Nephron progenitor cell (in vitro differentiated cells): ENCODE measurements at regions not wholly inside any gene's neighbourhood (a gene's known extent, or its start where the extent isn't known, plus 50 kb on each side); places are given as distances from the start of the nearest gene placed in this dataset.

Experiments used
- DNase-seq: peaks from one replicate; pipeline ENCODE4 v3.0.0; 2021
- H3K27ac Mint-ChIP-seq: 2 replicates; pipeline ENCODE4 v1.8.0; 2021; ENCODE audit warnings: mild to moderate bottlenecking, moderate library complexity, mixed read lengths
- H3K27me3 Mint-ChIP-seq: 2 replicates; pipeline ENCODE4 v1.8.0; 2021; ENCODE audit warnings: mild to moderate bottlenecking, low read depth, mixed read lengths; ENCODE audit not compliant: poor library complexity
- H3K36me3 Mint-ChIP-seq: 2 replicates; pipeline ENCODE4 v1.8.0; 2021; ENCODE audit warnings: low read depth, mixed read lengths
- H3K4me1 Mint-ChIP-seq: 2 replicates; pipeline ENCODE4 v1.8.0; 2021; ENCODE audit warnings: mixed read lengths
- H3K4me3 Mint-ChIP-seq: 2 replicates; pipeline ENCODE4 v1.8.0; 2021; ENCODE audit warnings: mild to moderate bottlenecking, moderate library complexity, mixed read lengths
- H3K9me3 Mint-ChIP-seq: 2 replicates; pipeline ENCODE4 v1.8.0; 2021; ENCODE audit warnings: mild to moderate bottlenecking, moderate library complexity, mixed read lengths
- TF ChIP-seq, protein P1 (sequence below): fragments of 200-600 bp; sonication (generic); IDR thresholded peaks from 2 replicates; pipeline ENCODE4 v1.5.0; 2021; ENCODE audit warnings: antibody characterized with exemption

DNA sequence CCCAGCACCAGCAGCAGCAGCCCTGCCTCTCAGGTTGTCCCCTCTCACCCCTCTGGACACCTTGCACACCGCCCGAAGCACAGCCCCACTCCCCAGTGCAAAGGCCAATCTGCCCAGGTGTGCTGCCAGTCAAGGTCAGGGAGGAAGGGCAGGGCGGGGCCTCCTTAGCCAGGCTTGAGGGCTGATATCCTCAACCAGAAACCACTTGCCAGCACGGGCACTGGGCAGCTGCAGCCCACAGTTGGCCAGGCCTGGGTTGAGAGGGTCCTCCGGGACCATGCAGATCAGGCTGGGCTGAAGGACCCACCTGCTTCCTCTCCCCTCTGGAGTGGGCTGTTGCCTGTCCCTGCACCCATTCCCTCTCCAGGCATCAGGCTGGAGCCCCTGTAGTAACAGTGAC, 588.3 kb downstream of the NPHP4 start:
- Mint-ChIP-seq H3K36me3 (no peaks in the 10 kb centered on the region), H3K27ac (no peak overlapping the region), H3K4me3 (no peak overlapping the region), H3K4me1 (no peaks in the 10 kb centered on the region), H3K9me3 (no peaks in the 10 kb centered on the region), H3K27me3 (no peaks in the 10 kb centered on the region)
- TF ChIP-seq, protein P1, sequence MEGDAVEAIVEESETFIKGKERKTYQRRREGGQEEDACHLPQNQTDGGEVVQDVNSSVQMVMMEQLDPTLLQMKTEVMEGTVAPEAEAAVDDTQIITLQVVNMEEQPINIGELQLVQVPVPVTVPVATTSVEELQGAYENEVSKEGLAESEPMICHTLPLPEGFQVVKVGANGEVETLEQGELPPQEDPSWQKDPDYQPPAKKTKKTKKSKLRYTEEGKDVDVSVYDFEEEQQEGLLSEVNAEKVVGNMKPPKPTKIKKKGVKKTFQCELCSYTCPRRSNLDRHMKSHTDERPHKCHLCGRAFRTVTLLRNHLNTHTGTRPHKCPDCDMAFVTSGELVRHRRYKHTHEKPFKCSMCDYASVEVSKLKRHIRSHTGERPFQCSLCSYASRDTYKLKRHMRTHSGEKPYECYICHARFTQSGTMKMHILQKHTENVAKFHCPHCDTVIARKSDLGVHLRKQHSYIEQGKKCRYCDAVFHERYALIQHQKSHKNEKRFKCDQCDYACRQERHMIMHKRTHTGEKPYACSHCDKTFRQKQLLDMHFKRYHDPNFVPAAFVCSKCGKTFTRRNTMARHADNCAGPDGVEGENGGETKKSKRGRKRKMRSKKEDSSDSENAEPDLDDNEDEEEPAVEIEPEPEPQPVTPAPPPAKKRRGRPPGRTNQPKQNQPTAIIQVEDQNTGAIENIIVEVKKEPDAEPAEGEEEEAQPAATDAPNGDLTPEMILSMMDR, result no peak
- DNase-seq, result no peak

DNA sequence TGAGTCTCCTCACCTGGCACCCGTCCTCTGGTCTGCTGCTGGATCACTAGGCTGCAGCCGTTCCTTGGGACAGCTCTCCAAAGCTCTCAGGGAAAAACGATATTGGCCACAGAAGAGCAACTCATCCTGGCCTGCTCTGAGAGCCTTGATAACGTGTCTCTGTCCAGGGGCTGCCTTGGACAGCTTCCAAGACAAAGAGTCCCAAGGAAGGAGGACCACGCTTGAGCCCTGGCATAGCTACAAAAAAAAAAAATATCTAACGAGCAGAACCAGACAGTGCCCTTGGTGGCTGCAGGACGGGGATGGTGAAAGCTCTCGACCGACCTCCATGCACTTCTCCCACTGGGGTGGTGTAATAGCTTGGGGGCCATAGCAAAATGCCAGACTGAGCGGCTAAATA, 589.6 kb downstream of the NPHP4 start:
- Mint-ChIP-seq H3K4me1 (no peaks in the 10 kb centered on the region), H3K27me3 (no peaks in the 10 kb centered on the region), H3K27ac (no peak overlapping the region), H3K4me3 (no peak overlapping the region), H3K36me3 (no peaks in the 10 kb centered on the region), H3K9me3 (no peaks in the 10 kb centered on the region)
- TF ChIP-seq, protein P1, result no peak
- no peak for DNase-seq

DNA sequence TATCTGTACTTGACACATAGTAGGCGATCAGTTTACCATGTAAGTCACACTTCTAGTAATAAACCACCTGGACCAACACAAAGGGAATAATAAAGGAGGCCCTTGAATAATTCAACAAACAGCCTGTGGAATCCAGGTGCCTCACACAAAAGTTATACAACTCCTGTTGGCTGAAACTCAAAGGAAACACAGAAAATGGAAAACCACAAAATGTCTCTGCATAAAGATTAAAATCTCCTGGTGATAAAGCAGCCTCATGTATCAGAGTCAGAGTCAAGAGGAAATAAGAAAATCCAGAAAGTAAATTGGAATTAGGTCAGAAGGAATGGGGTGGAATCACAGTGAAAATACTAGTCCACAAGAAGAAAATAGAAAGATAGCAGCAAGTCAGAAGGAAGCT, 592.5 kb downstream of the NPHP4 start:
- Mint-ChIP-seq H3K27me3 (no peaks in the 10 kb centered on the region), H3K4me3 (no peak overlapping the region), H3K9me3 (no peaks in the 10 kb centered on the region), H3K4me1 (no peaks in the 10 kb centered on the region), H3K36me3 (no peaks in the 10 kb centered on the region), H3K27ac (no peak overlapping the region)
- TF ChIP-seq, protein P1, result no peak
- DNase-seq, result no peak

DNA sequence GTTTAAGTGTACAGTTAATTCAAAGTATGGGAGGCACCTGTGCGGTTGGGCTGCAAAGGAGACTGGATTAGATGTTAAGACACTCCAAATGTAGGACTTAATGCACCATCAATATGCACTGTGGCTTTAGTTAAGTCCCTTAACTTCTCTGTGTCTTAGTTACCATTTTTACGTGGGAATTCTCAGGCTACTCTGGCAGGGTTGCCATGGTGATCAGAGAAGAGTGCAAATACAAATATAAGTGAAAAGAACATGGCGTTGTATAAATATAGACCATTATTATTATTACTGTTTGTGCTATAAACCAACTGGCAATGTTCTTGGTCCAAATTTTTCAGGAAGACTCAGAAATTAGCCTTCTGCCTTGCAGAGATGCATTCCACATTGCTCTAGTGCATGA, 595.6 kb downstream of the NPHP4 start:
- Mint-ChIP-seq H3K4me1 (no peaks in the 10 kb centered on the region), H3K9me3 (no peaks in the 10 kb centered on the region), H3K27ac (no peak overlapping the region), H3K27me3 (peaks cover 5% of the 10 kb centered on the region), H3K4me3 (no peak overlapping the region), H3K36me3 (no peaks in the 10 kb centered on the region)
- DNase-seq, result no peak
- TF ChIP-seq, protein P1, result no peak

DNA sequence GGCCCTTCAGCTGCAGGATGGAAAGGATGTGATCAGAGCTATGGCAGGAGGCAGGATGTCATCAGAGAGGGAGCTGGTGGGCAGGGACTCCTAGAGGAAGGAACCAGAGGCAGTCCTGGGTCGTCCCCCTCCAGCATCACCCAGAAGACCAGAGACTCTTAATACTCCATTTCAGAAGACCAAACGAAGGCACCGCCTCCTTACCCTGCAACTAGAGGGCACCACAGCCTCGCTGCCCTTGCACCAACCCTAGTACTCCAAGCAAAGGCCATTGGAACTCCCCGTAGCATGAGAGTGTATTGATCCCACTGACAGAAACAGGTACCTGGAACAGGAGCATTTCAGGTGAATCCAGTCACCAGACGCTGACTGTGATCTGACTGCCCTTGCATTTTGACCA, 598.1 kb downstream of the NPHP4 start:
- Mint-ChIP-seq H3K27me3 (peaks cover 5% of the 10 kb centered on the region), H3K36me3 (no peaks in the 10 kb centered on the region), H3K4me1 (no peaks in the 10 kb centered on the region), H3K4me3 (no peak overlapping the region), H3K27ac (no peak overlapping the region), H3K9me3 (no peaks in the 10 kb centered on the region)
- DNase-seq, result no peak
- TF ChIP-seq, protein P1, result no peak

DNA sequence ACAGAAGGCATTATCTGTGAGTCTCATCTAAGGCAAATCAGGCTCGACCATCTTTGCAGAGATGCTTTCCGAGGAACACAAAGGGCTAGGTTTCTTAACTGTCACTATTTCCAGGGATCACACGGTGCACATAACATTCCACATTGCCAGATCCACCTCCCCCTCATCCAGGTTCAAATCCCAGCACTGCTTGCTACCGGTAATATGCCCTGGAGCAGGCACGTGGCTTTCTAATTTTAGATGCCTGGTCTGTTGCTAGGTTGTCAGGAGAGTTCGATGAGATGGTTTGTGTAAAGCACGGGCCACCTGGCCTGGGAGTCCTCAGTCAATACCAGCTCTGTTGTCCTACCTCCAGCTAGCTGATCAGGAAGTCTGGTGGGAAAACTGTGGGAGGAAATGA, 598.6 kb downstream of the NPHP4 start:
- TF ChIP-seq, protein P1, result no peak
- H3K4me1 Mint-ChIP-seq, result no peaks in the 10 kb centered on the region
- H3K27ac Mint-ChIP-seq, result no peak overlapping the region
- peaks cover 5% of the 10 kb centered on the region for H3K27me3 Mint-ChIP-seq
- H3K9me3 Mint-ChIP-seq, result no peaks in the 10 kb centered on the region
- no peak for DNase-seq
- H3K4me3 Mint-ChIP-seq, result no peak overlapping the region
- no peaks in the 10 kb centered on the region for H3K36me3 Mint-ChIP-seq
